HG02642 (cell line): ENCODE measurements at regions not wholly inside any gene's neighbourhood (a gene's known extent, or its start where the extent isn't known, plus 50 kb on each side); places are given as distances from the start of the nearest gene placed in this dataset.

Experiments
- ATAC-seq: cut with Tn5 transposase; IDR thresholded peaks from one replicate; pipeline ENCODE4 v1.9.1; 2021; ENCODE audit warnings: mild to moderate bottlenecking; ENCODE audit not compliant: unreplicated experiment, poor library complexity

- ATAC-seq: no peak
These were observed 58.6 kb downstream of the LIG4 start for GRCh38 chr13:108156749-108157148.

GRCh38 chr13:108155185-108156106 is 59.9 kb downstream of the LIG4 start:
- ATAC-seq: peak; percentile 50

- ATAC-seq: no peak
These were observed 60.9 kb downstream of the LIG4 start for GRCh38 chr13:108154421-108154858.

GRCh38 chr13:108146642-108147041 is 68.7 kb downstream of the LIG4 start:
- ATAC-seq: no peak

- ATAC-seq: no peak
These were observed 72.5 kb downstream of the LIG4 start for GRCh38 chr13:108142702-108143436.

GRCh38 chr13:108137176-108137575 is 78.2 kb downstream of the LIG4 start:
- ATAC-seq: no peak

- ATAC-seq: no peak
These were observed 87.9 kb downstream of the LIG4 start for GRCh38 chr13:108127406-108127805.

- ATAC-seq: no peak
These were observed 89.3 kb downstream of the LIG4 start for GRCh38 chr13:108126056-108126455.

- ATAC-seq: no peak
These were observed 93.9 kb downstream of the LIG4 start for GRCh38 chr13:108121406-108121805.

- no peak for ATAC-seq
These were observed 94.5 kb downstream of the LIG4 start for GRCh38 chr13:108120856-108121255.

GRCh38 chr13:108120302-108120701 is 95.0 kb downstream of the LIG4 start:
- no peak for ATAC-seq

GRCh38 chr13:108115738-108116137 is 99.6 kb downstream of the LIG4 start:
- no peak for ATAC-seq

- ATAC-seq: no peak
These were observed 101.9 kb downstream of the LIG4 start for GRCh38 chr13:108113407-108113806.

GRCh38 chr13:108104736-108105135 is 110.6 kb downstream of the LIG4 start:
- no peak for ATAC-seq

GRCh38 chr13:108102771-108103170 is 112.6 kb downstream of the LIG4 start:
- no peak for ATAC-seq

- ATAC-seq: no peak
These were observed 118.9 kb downstream of the LIG4 start for GRCh38 chr13:108096301-108096915.

- no peak for ATAC-seq
These were observed 120.3 kb downstream of the LIG4 start for GRCh38 chr13:108095036-108095435.

- no peak for ATAC-seq
These were observed 121.7 kb downstream of the LIG4 start for GRCh38 chr13:108093616-108094015.

GRCh38 chr13:108087810-108088209 is 127.5 kb downstream of the LIG4 start:
- no peak for ATAC-seq

- no peak for ATAC-seq
These were observed 128.7 kb downstream of the LIG4 start for GRCh38 chr13:108086678-108087077.

- ATAC-seq: no peak
These were observed 130.5 kb downstream of the LIG4 start for GRCh38 chr13:108084840-108085239.
